GM18909 (cell line): ENCODE measurements at regions not wholly inside any gene's neighbourhood (a gene's known extent, or its start where the extent isn't known, plus 50 kb on each side); places are given as distances from the start of the nearest gene placed in this dataset.

Experiments used
- ATAC-seq: cut with Tn5 transposase; IDR thresholded peaks from one replicate; pipeline ENCODE4 v1.9.1; 2021; ENCODE audit warnings: mild to moderate bottlenecking; ENCODE audit not compliant: unreplicated experiment, poor library complexity

- ATAC-seq = no peak
Observed at GRCh38 chr11:28536504-28537267, 428.5 kb downstream of the METTL15 start.

- no peak for ATAC-seq
Observed at GRCh38 chr11:28535677-28536076, 427.5 kb downstream of the METTL15 start.

- no peak for ATAC-seq
Observed at GRCh38 chr11:28529540-28530410, 421.6 kb downstream of the METTL15 start.

GRCh38 chr11:28529046-28529445, 420.9 kb downstream of the METTL15 start:
- no peak for ATAC-seq

GRCh38 chr11:28528217-28528616, 420.0 kb downstream of the METTL15 start:
- ATAC-seq = no peak

- no peak for ATAC-seq
Observed at GRCh38 chr11:28526406-28526751, 418.2 kb downstream of the METTL15 start.

- ATAC-seq = no peak
Observed at GRCh38 chr11:28525636-28526405, 417.6 kb downstream of the METTL15 start.

- no peak for ATAC-seq
Observed at GRCh38 chr11:28524098-28524497, 415.9 kb downstream of the METTL15 start.

GRCh38 chr11:28521075-28521474, 412.9 kb downstream of the METTL15 start:
- no peak for ATAC-seq

GRCh38 chr11:28520291-28520690, 412.1 kb downstream of the METTL15 start:
- ATAC-seq = no peak

GRCh38 chr11:28518825-28519224, 410.6 kb downstream of the METTL15 start:
- no peak for ATAC-seq

GRCh38 chr11:28517621-28518020, 409.4 kb downstream of the METTL15 start:
- no peak for ATAC-seq

- ATAC-seq = no peak
Observed at GRCh38 chr11:28514391-28514790, 406.2 kb downstream of the METTL15 start.

- no peak for ATAC-seq
Observed at GRCh38 chr11:28512143-28512756, 404.1 kb downstream of the METTL15 start.

GRCh38 chr11:28505232-28505631, 397.0 kb downstream of the METTL15 start:
- ATAC-seq = no peak

GRCh38 chr11:28504555-28505110, 396.4 kb downstream of the METTL15 start:
- ATAC-seq = no peak

GRCh38 chr11:28495333-28495732, 387.1 kb downstream of the METTL15 start:
- ATAC-seq = no peak

GRCh38 chr11:28491431-28491830, 383.2 kb downstream of the METTL15 start:
- ATAC-seq = no peak

- no peak for ATAC-seq
Observed at GRCh38 chr11:28490773-28491382, 382.7 kb downstream of the METTL15 start.

GRCh38 chr11:28488336-28488735, 380.1 kb downstream of the METTL15 start:
- ATAC-seq = no peak
